Thoracic aorta (tissue), 2 donors: ENCODE measurements at regions not wholly inside any gene's neighbourhood (a gene's known extent, or its start where the extent isn't known, plus 50 kb on each side); places are given as distances from the start of the nearest gene placed in this dataset.

ENCODE experiments used
- ATAC-seq: fragments of 150-250 bp; one replicate; pipeline ENCODE4 v1.8.0; 2017; ENCODE audit warnings: low read depth; ENCODE audit not compliant: insufficient number of reproducible peaks, low FRiP score
- DNase-seq: peaks from one replicate; pipeline ENCODE4 v3.0.0-alpha.2; 2020; ENCODE audit warnings: low spot score
- H3K27ac ChIP-seq, 2 donors: fragments of 200-600 bp; sonication (generic); 1 replicate in 1 of 2; 2 replicates in 1 of 2; pipeline ENCODE4 v1.5.1; 2016; ENCODE audit warnings: mild to moderate bottlenecking in 2 of 2, moderate library complexity in 2 of 2
- H3K27me3 ChIP-seq: fragments of 200-600 bp; sonication (generic); replicated peaks from 2 replicates; pipeline ENCODE4 v1.6.0; 2016; ENCODE audit warnings: mild to moderate bottlenecking; ENCODE audit not compliant: insufficient read depth
- H3K36me3 ChIP-seq: fragments of 200-600 bp; sonication (generic); one replicate; pipeline ENCODE4 v1.5.1; 2016
- H3K4me1 ChIP-seq, 2 donors: fragments of 200-600 bp; sonication (generic); 1 replicate in 1 of 2; 2 replicates in 1 of 2; pipeline versions ENCODE4 v1.5.1 to v1.6.0; 2016; ENCODE audit warnings: low read depth in 2 of 2, mild to moderate bottlenecking in 1 of 2; ENCODE audit not compliant: control insufficient read depth in 1 of 2
- H3K4me3 ChIP-seq: fragments of 200-600 bp; sonication (generic); 2 replicates; pipeline ENCODE4 v1.5.1; 2016; ENCODE audit warnings: mild to moderate bottlenecking
- H3K9me3 ChIP-seq: fragments of 200-600 bp; sonication (generic); 2 replicates; pipeline ENCODE4 v1.5.1; 2016
- TF ChIP-seq, protein P1 (sequence below): fragments of 200-600 bp; sonication (generic); IDR thresholded peaks from one replicate; pipeline ENCODE4 v1.5.1; 2019; ENCODE audit warnings: antibody characterized with exemption

DNA sequence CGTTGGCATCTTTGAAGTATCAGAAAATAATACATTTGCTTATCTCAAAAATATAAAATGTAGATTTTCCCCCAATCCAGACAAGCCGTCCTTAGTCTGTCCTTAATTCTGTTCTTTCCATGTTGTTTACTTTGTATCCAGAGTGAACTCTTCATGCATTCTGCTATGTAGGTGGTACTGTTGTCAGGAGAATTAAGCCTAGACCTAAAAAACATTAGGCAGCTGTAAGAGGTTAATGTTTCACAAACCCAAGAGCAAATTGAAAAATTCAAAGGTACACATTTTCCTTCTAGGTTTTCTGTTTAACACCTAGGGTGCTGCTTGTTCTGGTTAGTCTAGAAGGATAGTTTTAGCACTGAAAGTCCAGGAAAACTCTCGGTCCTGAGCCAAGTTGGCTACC, 426.4 kb downstream of the QKI start:
- Histone ChIP-seq H3K36me3 (no peaks in the 10 kb centered on the region), H3K9me3 (no peaks in the 10 kb centered on the region), H3K4me1 (no peaks in the 10 kb centered on the region), H3K4me3 (no peak overlapping the region), H3K27me3 (no peaks in the 10 kb centered on the region), H3K27ac (no peak overlapping the region)
- TF ChIP-seq, protein P1, sequence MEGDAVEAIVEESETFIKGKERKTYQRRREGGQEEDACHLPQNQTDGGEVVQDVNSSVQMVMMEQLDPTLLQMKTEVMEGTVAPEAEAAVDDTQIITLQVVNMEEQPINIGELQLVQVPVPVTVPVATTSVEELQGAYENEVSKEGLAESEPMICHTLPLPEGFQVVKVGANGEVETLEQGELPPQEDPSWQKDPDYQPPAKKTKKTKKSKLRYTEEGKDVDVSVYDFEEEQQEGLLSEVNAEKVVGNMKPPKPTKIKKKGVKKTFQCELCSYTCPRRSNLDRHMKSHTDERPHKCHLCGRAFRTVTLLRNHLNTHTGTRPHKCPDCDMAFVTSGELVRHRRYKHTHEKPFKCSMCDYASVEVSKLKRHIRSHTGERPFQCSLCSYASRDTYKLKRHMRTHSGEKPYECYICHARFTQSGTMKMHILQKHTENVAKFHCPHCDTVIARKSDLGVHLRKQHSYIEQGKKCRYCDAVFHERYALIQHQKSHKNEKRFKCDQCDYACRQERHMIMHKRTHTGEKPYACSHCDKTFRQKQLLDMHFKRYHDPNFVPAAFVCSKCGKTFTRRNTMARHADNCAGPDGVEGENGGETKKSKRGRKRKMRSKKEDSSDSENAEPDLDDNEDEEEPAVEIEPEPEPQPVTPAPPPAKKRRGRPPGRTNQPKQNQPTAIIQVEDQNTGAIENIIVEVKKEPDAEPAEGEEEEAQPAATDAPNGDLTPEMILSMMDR: no peak
- ATAC-seq (no peak), DNase-seq (no peak)

- DNase-seq: no peak
- ATAC-seq: no peak
Measured at GRCh38 chr6:163839296-163839695, 424.8 kb downstream of the QKI start.

DNA sequence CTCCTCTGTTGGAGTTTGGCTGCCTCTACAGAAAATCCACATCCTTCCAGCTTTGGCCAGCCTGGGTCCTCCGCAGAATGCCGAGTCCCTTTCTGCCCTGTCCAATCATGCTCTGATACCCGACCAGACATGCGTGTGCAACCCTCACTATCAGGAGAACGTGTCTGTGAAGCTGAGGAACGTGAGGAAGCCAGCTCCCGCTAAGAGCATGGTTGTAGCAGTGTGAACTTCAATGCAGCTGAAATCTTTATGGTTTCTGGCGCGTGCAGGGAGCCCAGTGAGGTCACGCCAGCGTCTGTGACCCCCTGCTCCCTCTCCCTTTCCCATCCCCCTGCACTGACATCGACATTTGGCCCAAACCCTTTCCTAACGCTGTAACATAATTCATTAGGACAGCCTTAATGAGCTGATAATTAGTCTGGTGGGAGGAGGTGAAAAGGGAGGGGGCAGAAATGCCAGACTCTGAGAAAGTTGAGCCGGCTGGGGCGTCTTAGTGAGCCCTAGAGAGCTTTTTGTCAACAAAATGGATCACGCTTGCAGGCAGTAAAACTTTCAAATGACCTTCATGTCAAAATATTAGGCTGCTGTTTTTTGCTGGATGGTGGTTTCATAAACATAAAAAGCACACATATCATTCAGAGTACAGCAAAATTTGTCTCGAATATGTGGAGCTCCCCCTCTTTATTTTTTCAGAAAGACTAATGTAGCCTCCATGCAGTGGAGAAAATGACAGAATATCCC, 423.3 kb downstream of the QKI start:
- no peak for DNase-seq

More at GRCh38 chr6:163839296-163839695, 424.8 kb downstream of the QKI start:
- Histone ChIP-seq H3K27me3 (no peaks in the 10 kb centered on the region), H3K9me3 (no peaks in the 10 kb centered on the region), H3K4me1 (no peaks in the 10 kb centered on the region), H3K36me3 (no peaks in the 10 kb centered on the region), H3K4me3 (no peak overlapping the region), H3K27ac (no peak overlapping the region)
- TF ChIP-seq, protein P1: no peak

GRCh38 chr6:163836876-163837690, 422.6 kb downstream of the QKI start:
- TF ChIP-seq, protein P1: no peak
- Histone ChIP-seq H3K9me3 (no peaks in the 10 kb centered on the region), H3K4me1 (no peaks in the 10 kb centered on the region), H3K27me3 (no peaks in the 10 kb centered on the region), H3K4me3 (no peak overlapping the region), H3K27ac (no peak overlapping the region), H3K36me3 (no peaks in the 10 kb centered on the region)
- DNase-seq: no peak
- ATAC-seq: no peak

More for the DNA sequence above, 423.3 kb downstream of the QKI start:
- Histone ChIP-seq H3K4me3 (peak overlapping the region; percentile 11), H3K27me3 (no peaks in the 10 kb centered on the region), H3K4me1 (no peaks in the 10 kb centered on the region), H3K27ac (no peak overlapping the region), H3K9me3 (no peaks in the 10 kb centered on the region), H3K36me3 (no peaks in the 10 kb centered on the region)
- TF ChIP-seq, protein P1: no peak
- no peak for ATAC-seq

DNA sequence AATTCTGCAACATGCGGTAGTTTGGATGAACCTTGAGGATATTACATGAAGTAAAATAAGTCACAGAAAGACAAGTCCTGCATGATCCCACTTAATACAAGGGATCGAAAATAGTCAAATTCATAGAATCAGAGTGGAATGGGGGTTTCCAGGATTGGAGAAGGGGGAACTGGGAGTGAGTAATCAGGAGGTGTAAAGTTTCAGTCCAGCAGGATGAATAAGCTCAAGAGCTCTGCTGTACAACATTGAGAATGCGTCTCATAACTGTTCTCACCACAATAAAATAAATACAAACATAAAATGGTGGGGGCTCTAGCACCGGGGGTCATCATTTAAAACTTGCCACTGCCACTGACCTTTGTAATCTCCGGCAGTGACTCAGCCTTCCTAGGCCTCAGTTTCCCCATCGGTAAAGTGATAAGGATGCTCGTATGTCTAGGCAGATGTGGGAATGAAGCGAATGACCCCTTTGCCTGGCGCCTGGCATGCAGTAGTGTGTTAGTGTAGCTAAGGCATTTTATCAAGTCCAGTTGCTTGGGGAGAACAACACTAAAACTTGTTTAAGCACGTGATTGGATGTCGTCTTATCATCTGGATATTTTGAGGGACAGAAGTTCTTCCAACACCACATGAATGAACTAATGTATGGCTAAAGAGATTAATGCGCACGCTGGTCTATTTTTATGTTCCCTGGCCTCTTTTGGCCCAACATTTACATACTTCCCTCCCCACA, 421.1 kb downstream of the QKI start:
- Histone ChIP-seq H3K4me1 (no peaks in the 10 kb centered on the region), H3K27ac (no peak overlapping the region), H3K27me3 (no peaks in the 10 kb centered on the region), H3K4me3 (no peak overlapping the region), H3K9me3 (no peaks in the 10 kb centered on the region), H3K36me3 (no peaks in the 10 kb centered on the region)
- TF ChIP-seq, protein P1: no peak
- DNase-seq (no peak), ATAC-seq (no peak)
